Neural progenitor cell (in vitro differentiated cells): ENCODE measurements at regions not wholly inside any gene's neighbourhood (a gene's known extent, or its start where the extent isn't known, plus 50 kb on each side); places are given as distances from the start of the nearest gene placed in this dataset.

ENCODE experiments used
- DNase-seq: peaks from one replicate; pipeline ENCODE4 v3.0.0-alpha.2; 2016; ENCODE audit warnings: low spot score
- H2AFZ ChIP-seq: fragments of 200-600 bp; sonication (generic); replicated peaks from 2 replicates; pipeline ENCODE4 v1.6.1; 2016; ENCODE audit warnings: antibody characterized with exemption
- H3F3A ChIP-seq: fragments of 200-600 bp; sonication (generic); 2 replicates; pipeline ENCODE4 v1.6.1; 2016; ENCODE audit warnings: antibody characterized with exemption, low read depth
- H3K27ac ChIP-seq: fragments of 200-600 bp; sonication (generic); 2 replicates; pipeline ENCODE4 v1.5.1; 2016; ENCODE audit warnings: mild to moderate bottlenecking
- H3K27me3 ChIP-seq: fragments of 200-600 bp; sonication (generic); 2 replicates; pipeline ENCODE4 v1.6.1; 2016; ENCODE audit warnings: mild to moderate bottlenecking, moderate library complexity
- H3K36me3 ChIP-seq: fragments of 200-600 bp; sonication (generic); 2 replicates; pipeline ENCODE4 v1.5.1; 2016
- H3K4me1 ChIP-seq: fragments of 200-600 bp; sonication (generic); 2 replicates; pipeline ENCODE4 v1.6.1; 2016; ENCODE audit warnings: mixed run types
- H3K4me2 ChIP-seq: fragments of 200-600 bp; sonication (generic); 2 replicates; pipeline ENCODE4 v1.6.1; 2016
- H3K4me3 ChIP-seq: fragments of 200-600 bp; sonication (generic); 2 replicates; pipeline ENCODE4 v1.5.1; 2016
- H3K79me2 ChIP-seq: fragments of 200-600 bp; sonication (generic); 2 replicates; pipeline ENCODE4 v1.6.1; 2016; ENCODE audit warnings: low read depth
- H3K9ac ChIP-seq: fragments of 200-600 bp; sonication (generic); 2 replicates; pipeline ENCODE4 v1.6.1; 2016
- H3K9me3 ChIP-seq: fragments of 200-600 bp; sonication (generic); 2 replicates; pipeline ENCODE4 v1.5.1; 2016; ENCODE audit warnings: low read depth
- H4K20me1 ChIP-seq: fragments of 200-600 bp; sonication (generic); 2 replicates; pipeline ENCODE4 v1.6.1; 2016; ENCODE audit warnings: low read depth
- H3K27ac Mint-ChIP-seq: 3 replicates; pipeline ENCODE4 v1.8.0; 2021; ENCODE audit warnings: mixed read lengths
- H3K27me3 Mint-ChIP-seq: 2 replicates; pipeline ENCODE4 v1.8.0; 2022; ENCODE audit warnings: low read depth, mild to moderate bottlenecking, inconsistent platforms, moderate library complexity, mixed read lengths; ENCODE audit not compliant: insufficient read depth
- H3K36me3 Mint-ChIP-seq: 3 replicates; pipeline ENCODE4 v1.8.0; 2021; ENCODE audit warnings: mixed read lengths
- H3K4me1 Mint-ChIP-seq: 3 replicates; pipeline ENCODE4 v1.8.0; 2021; ENCODE audit warnings: mixed read lengths
- H3K4me3 Mint-ChIP-seq: 3 replicates; pipeline ENCODE4 v1.8.0; 2021; ENCODE audit warnings: mild to moderate bottlenecking, moderate library complexity, mixed read lengths
- H3K9me3 Mint-ChIP-seq: 3 replicates; pipeline ENCODE4 v1.8.0; 2020; ENCODE audit warnings: mixed read lengths
- EZH2 ChIP-seq: fragments of 200-600 bp; sonication (generic); IDR thresholded peaks from 2 replicates; pipeline ENCODE4 v1.6.1; 2017; ENCODE audit warnings: antibody characterized with exemption, mild to moderate bottlenecking, moderate library complexity
- EZH2phosphoT487 ChIP-seq: fragments of 200-600 bp; sonication (generic); IDR thresholded peaks from 2 replicates; pipeline ENCODE4 v1.6.1; 2017; ENCODE audit warnings: antibody characterized with exemption
- TF ChIP-seq, protein P1 (sequence below): fragments of 200-600 bp; sonication (generic); IDR thresholded peaks from 2 replicates; pipeline ENCODE4 v1.5.1; 2017; ENCODE audit warnings: antibody characterized with exemption, mild to moderate bottlenecking

DNA sequence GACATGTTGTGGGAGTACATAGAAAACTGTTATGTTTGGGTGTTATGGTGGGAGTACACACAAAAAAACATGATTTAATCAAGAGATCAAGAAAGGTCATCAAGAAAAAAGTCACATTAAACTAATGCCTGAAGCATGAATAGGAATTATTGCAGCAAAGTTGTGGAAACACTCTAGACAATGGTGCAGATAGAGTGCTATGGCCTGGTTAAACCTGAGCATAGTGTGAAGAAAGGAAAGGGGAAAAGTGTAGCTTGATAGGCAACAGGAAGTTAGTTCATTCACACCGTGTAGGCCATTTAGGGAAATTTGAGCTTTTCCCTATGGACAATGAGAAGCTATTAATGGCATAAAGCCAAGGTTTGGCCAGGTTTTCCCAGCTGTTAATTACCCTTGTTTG, 162.1 kb upstream of the EMCN start:
- Mint-ChIP-seq H3K27ac (no peak overlapping the region), H3K9me3 (no peaks in the 10 kb centered on the region), H3K27me3 (peaks cover 3% of the 10 kb centered on the region), H3K4me1 (no peaks in the 10 kb centered on the region), H3K4me3 (no peak overlapping the region), H3K36me3 (no peaks in the 10 kb centered on the region)
- Histone ChIP-seq H3K4me3 (no peak overlapping the region), H3F3A (no peaks in the 10 kb centered on the region), H3K27me3 (no peaks in the 10 kb centered on the region), H3K4me1 (no peaks in the 10 kb centered on the region), H3K27ac (no peak overlapping the region), H2AFZ (no peak overlapping the region), H3K79me2 (no peaks in the 10 kb centered on the region), H3K36me3 (no peaks in the 10 kb centered on the region), H3K9ac (no peak overlapping the region), H4K20me1 (no peaks in the 10 kb centered on the region), H3K4me2 (no peak overlapping the region), H3K9me3 (no peaks in the 10 kb centered on the region)
- TF ChIP-seq EZH2phosphoT487 (no peak), EZH2 (no peak)
- TF ChIP-seq, protein P1, sequence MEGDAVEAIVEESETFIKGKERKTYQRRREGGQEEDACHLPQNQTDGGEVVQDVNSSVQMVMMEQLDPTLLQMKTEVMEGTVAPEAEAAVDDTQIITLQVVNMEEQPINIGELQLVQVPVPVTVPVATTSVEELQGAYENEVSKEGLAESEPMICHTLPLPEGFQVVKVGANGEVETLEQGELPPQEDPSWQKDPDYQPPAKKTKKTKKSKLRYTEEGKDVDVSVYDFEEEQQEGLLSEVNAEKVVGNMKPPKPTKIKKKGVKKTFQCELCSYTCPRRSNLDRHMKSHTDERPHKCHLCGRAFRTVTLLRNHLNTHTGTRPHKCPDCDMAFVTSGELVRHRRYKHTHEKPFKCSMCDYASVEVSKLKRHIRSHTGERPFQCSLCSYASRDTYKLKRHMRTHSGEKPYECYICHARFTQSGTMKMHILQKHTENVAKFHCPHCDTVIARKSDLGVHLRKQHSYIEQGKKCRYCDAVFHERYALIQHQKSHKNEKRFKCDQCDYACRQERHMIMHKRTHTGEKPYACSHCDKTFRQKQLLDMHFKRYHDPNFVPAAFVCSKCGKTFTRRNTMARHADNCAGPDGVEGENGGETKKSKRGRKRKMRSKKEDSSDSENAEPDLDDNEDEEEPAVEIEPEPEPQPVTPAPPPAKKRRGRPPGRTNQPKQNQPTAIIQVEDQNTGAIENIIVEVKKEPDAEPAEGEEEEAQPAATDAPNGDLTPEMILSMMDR: no peak
- no peak for DNase-seq

DNA sequence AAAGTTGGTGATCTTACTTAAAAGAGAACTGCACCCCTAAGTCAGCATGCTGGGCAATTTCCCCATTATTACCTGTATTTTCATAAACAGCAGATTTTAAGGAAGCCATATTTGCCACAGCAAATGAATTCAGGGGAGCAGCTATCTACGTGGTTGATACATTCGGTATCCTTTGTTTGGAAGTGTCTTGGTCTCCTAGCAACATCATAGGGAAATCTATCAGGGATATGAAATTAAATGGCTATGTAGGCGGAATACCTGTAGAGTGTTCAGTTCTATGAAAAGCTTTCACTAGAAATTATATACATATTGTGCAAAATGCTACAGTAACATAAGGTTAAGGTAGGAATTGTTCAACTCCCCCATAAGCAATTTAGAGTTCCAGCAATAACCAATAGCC, 157.2 kb upstream of the EMCN start:
- Histone ChIP-seq H3K79me2 (no peaks in the 10 kb centered on the region), H3K27me3 (no peaks in the 10 kb centered on the region), H3K36me3 (no peaks in the 10 kb centered on the region), H3K9ac (no peak overlapping the region), H4K20me1 (no peaks in the 10 kb centered on the region), H3F3A (no peaks in the 10 kb centered on the region), H3K9me3 (no peaks in the 10 kb centered on the region), H3K4me2 (no peak overlapping the region), H2AFZ (no peak overlapping the region), H3K4me3 (no peak overlapping the region), H3K4me1 (no peaks in the 10 kb centered on the region), H3K27ac (no peak overlapping the region)
- no peaks in the 10 kb centered on the region for H3K36me3 Mint-ChIP-seq
- H3K27ac Mint-ChIP-seq: no peak overlapping the region
- TF ChIP-seq EZH2: no peak
- no peak for TF ChIP-seq EZH2phosphoT487
- TF ChIP-seq, protein P1: no peak
- no peaks in the 10 kb centered on the region for H3K27me3 Mint-ChIP-seq
- no peaks in the 10 kb centered on the region for H3K4me1 Mint-ChIP-seq
- H3K9me3 Mint-ChIP-seq: no peaks in the 10 kb centered on the region
- no peak for DNase-seq
- H3K4me3 Mint-ChIP-seq: no peak overlapping the region

DNA sequence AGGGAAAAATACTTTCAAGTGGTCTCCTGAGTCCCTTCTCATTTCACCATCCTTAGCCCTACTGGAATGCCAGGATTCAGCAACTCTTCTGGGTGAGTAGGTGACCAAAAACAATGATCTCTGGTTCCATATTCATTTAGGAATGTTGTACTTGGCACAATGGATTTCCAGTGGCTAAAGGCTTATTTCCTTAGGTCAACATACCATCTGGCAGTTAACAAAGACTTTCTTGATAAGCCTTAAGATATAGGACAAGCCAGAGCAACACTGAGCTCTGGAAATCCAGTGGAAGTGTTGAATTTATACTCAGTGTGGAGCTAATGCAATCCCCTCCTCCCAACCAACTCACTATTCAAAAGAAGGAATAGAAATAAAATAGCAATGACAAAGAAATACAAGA, 139.4 kb upstream of the EMCN start:
- no peaks in the 10 kb centered on the region for H3K27me3 ChIP-seq
- no peaks in the 10 kb centered on the region for H3K79me2 ChIP-seq
- no peak overlapping the region for H3K4me2 ChIP-seq
- Mint-ChIP-seq H3K9me3 (no peaks in the 10 kb centered on the region), H3K4me3 (no peak overlapping the region), H3K27me3 (peaks cover 2% of the 10 kb centered on the region), H3K27ac (no peak overlapping the region), H3K36me3 (no peaks in the 10 kb centered on the region), H3K4me1 (no peaks in the 10 kb centered on the region)
- TF ChIP-seq EZH2 (no peak), EZH2phosphoT487 (no peak)
- TF ChIP-seq, protein P1: no peak
- peak overlapping the region; percentile 35 for H2AFZ ChIP-seq
- H3F3A ChIP-seq: no peaks in the 10 kb centered on the region
- no peaks in the 10 kb centered on the region for H4K20me1 ChIP-seq
- no peak overlapping the region for H3K27ac ChIP-seq
- H3K4me3 ChIP-seq: no peak overlapping the region
- H3K4me1 ChIP-seq: no peaks in the 10 kb centered on the region
- no peak for DNase-seq
- no peak overlapping the region for H3K9ac ChIP-seq
- H3K36me3 ChIP-seq: no peaks in the 10 kb centered on the region
- no peaks in the 10 kb centered on the region for H3K9me3 ChIP-seq
